ENCODE measurements at regions not wholly inside any gene's neighbourhood (a gene's known extent, or its start where the extent isn't known, plus 50 kb on each side); places are given as distances from the start of the nearest gene placed in this dataset.

- no peak for TF ChIP-seq MAX (IDR thresholded peaks at IDR 0.05)
- no peak for TF ChIP-seq RAD21 (IDR thresholded peaks at IDR 0.05 in 1 of 2, conservative IDR thresholded peaks at IDR 0.05 in 1 of 2; ENCODE audit: low read depth in 2 of 2, low read length in 2 of 2)
- TF ChIP-seq TAF1 (IDR thresholded peaks at IDR 0.05; ENCODE audit: low read depth, low read length), result no peak
- no peak for TF ChIP-seq ZNF274 (IDR thresholded peaks at IDR 0.05; ENCODE audit: borderline replicate concordance, extremely low read depth, low read length)
- TF ChIP-seq TCF12 (IDR thresholded peaks at IDR 0.05; ENCODE audit: low read depth, low read length), result no peak
- no peak for TF ChIP-seq EP300 (IDR thresholded peaks at IDR 0.05; ENCODE audit: borderline replicate concordance in 1 of 2, low read depth in 2 of 2, low read length in 2 of 2)
- TF ChIP-seq CHD2 (IDR thresholded peaks at IDR 0.05; ENCODE audit: low read length), result no peak
These were observed 404.9 kb upstream of the TNRC6C start (continued) for GRCh38 chr17:77553459-77554066.
